PC-9 (cell line): ENCODE measurements at regions not wholly inside any gene's neighbourhood (a gene's known extent, or its start where the extent isn't known, plus 50 kb on each side); places are given as distances from the start of the nearest gene placed in this dataset.

ENCODE experiments used
- BruUV-seq: library from RNA; stranded (reverse); fragments of 400-500 nt; replicated peaks from 2 replicates; lab custom pipeline; 2021; lab: Mats Ljungman, UMichigan
- CTCF ChIA-PET: fragments of 300-600 bp; sonication (Branson Sonifier 250); formaldehyde crosslinking; loops from one replicate; lab custom pipeline; 2022; ENCODE audit warnings: antibody characterized with exemption; lab: Charles Lee
- POLR2A ChIA-PET: fragments of 300-600 bp; sonication (Branson Sonifier 250); formaldehyde crosslinking; loops from one replicate; lab custom pipeline; 2022; ENCODE audit warnings: antibody characterized with exemption; ENCODE audit not compliant: unreplicated experiment; lab: Charles Lee
- DNase-seq, 2 experiments: peaks; one replicate each; pipeline versions ENCODE4 v3.0.0 to v3.0.0-alpha.2; 2015 to 2022; ENCODE audit warnings: mixed read lengths in 1 of 2
- H2AFZ ChIP-seq: fragments of 200-600 bp; sonication (generic); 2 replicates; pipeline ENCODE4 v1.8.1; 2017; ENCODE audit warnings: antibody characterized with exemption
- H3F3A ChIP-seq: fragments of 200-600 bp; sonication (generic); 2 replicates; pipeline ENCODE4 v1.8.1; 2017; ENCODE audit warnings: antibody characterized with exemption, mild to moderate bottlenecking, low read depth; ENCODE audit not compliant: insufficient read depth
- H3K27ac ChIP-seq: fragments of 200-600 bp; sonication (generic); 2 replicates; pipeline ENCODE4 v1.6.1; 2016; ENCODE audit warnings: mixed run types
- H3K27me3 ChIP-seq: fragments of 200-600 bp; sonication (generic); 2 replicates; pipeline ENCODE4 v1.6.1; 2016; ENCODE audit warnings: low read depth, mixed run types; ENCODE audit not compliant: insufficient read depth
- H3K36me3 ChIP-seq: fragments of 200-600 bp; sonication (generic); 2 replicates; pipeline ENCODE4 v1.6.1; 2016; ENCODE audit warnings: low read depth, mixed run types
- H3K4me1 ChIP-seq: fragments of 200-600 bp; sonication (generic); replicated peaks from 2 replicates; pipeline ENCODE4 v1.6.1; 2016; ENCODE audit warnings: mixed run types; ENCODE audit not compliant: insufficient read depth
- H3K4me2 ChIP-seq: fragments of 200-600 bp; sonication (generic); 2 replicates; pipeline ENCODE4 v1.6.1; 2017; ENCODE audit warnings: mixed run types
- H3K4me3 ChIP-seq: fragments of 200-600 bp; sonication (generic); 2 replicates; pipeline ENCODE4 v1.6.1; 2016; ENCODE audit warnings: mixed run types
- H3K79me2 ChIP-seq: fragments of 200-600 bp; sonication (generic); 2 replicates; pipeline ENCODE4 v1.6.1; 2017; ENCODE audit warnings: low read depth, mixed run types
- H3K9me2 ChIP-seq: fragments of 200-600 bp; sonication (generic); 2 replicates; pipeline ENCODE4 v1.8.1; 2017; ENCODE audit warnings: mild to moderate bottlenecking; ENCODE audit not compliant: insufficient read depth
- H3K9me3 ChIP-seq: fragments of 200-600 bp; sonication (generic); 2 replicates; pipeline ENCODE4 v1.8.1; 2016; ENCODE audit warnings: low read depth; ENCODE audit not compliant: insufficient read depth
- H4K20me1 ChIP-seq: fragments of 200-600 bp; sonication (generic); 2 replicates; pipeline ENCODE4 v1.8.1; 2017; ENCODE audit not compliant: insufficient read depth
- EZH2 ChIP-seq: fragments of 200-600 bp; sonication (generic); IDR thresholded peaks from 2 replicates; pipeline ENCODE4 v1.8.0; 2017; ENCODE audit warnings: antibody characterized with exemption, low read depth
- intact Hi-C: fragments of 100-400 bp; cut with micrococcal nuclease; formaldehyde crosslinking; loops from one replicate; pipeline ENCODE4 v1.10.0; 2022; ENCODE audit not compliant: unreplicated experiment
- TF ChIP-seq, protein P1 (sequence below): fragments of 200-600 bp; sonication (generic); conservative IDR thresholded peaks from 2 replicates; pipeline ENCODE4 v1.6.1; 2017; ENCODE audit warnings: mixed run types, antibody characterized with exemption, mild to moderate bottlenecking, moderate library complexity

DNA sequence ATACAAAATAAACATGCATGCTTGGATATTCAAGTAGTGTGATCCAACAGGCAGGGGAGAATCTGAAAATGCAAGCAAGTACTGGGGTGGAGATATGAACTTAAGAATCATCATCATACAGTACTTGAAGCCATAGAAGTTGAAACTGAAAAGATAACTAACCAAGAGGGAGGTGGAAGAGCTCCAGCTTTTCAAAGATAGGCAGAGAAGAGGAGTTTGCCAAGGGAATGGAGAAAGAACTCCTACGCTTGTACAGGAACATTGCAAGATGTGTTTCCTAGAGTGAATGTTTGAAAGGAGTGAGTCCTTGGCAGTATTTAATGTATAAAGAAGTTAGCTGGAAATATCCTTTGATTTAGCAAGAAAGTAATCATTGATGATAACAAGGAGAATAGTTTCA lies 106.2 kb upstream of the FRMPD4 start:
- ChIA-PET CTCF (no interaction called here), POLR2A (no interaction called here)
- no TSS peak for BruUV-seq
- H2AFZ ChIP-seq = no peak overlapping the region
- no peaks in the 10 kb centered on the region for H3K27me3 ChIP-seq
- no peaks in the 10 kb centered on the region for H3K9me2 ChIP-seq
- no peaks in the 10 kb centered on the region for H3K9me3 ChIP-seq
- no peaks in the 10 kb centered on the region for H4K20me1 ChIP-seq
- no peak overlapping the region for H3K27ac ChIP-seq
- H3K36me3 ChIP-seq = no peaks in the 10 kb centered on the region
- no peak for DNase-seq
- TF ChIP-seq, protein P1, sequence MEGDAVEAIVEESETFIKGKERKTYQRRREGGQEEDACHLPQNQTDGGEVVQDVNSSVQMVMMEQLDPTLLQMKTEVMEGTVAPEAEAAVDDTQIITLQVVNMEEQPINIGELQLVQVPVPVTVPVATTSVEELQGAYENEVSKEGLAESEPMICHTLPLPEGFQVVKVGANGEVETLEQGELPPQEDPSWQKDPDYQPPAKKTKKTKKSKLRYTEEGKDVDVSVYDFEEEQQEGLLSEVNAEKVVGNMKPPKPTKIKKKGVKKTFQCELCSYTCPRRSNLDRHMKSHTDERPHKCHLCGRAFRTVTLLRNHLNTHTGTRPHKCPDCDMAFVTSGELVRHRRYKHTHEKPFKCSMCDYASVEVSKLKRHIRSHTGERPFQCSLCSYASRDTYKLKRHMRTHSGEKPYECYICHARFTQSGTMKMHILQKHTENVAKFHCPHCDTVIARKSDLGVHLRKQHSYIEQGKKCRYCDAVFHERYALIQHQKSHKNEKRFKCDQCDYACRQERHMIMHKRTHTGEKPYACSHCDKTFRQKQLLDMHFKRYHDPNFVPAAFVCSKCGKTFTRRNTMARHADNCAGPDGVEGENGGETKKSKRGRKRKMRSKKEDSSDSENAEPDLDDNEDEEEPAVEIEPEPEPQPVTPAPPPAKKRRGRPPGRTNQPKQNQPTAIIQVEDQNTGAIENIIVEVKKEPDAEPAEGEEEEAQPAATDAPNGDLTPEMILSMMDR = no peak
- no peak for TF ChIP-seq EZH2
- no peak overlapping the region for H3K4me2 ChIP-seq
- no peaks in the 10 kb centered on the region for H3K79me2 ChIP-seq
- H3K4me1 ChIP-seq = no peaks in the 10 kb centered on the region
- intact Hi-C loops = no loop called here
- no peak overlapping the region for H3K4me3 ChIP-seq
- H3F3A ChIP-seq = no peaks in the 10 kb centered on the region

DNA sequence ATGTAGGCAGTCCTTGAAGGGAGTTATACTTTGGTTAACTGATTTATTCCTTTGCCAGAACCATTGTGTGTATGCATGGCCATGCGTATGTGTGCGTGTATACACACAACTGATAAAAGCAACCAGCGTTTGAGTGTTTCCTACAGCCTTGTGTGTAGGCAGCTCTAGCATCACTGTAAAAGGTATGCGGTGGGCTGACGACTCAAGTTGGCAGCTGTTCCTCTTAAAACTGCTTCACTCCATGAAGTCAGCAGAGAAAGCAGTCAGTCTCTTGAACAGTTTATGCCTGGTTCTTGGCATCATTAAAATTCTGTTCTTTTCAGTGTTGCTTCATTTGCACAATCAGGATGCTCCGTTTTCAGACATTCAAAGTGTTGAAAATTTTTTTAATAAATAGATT lies 103.5 kb upstream of the FRMPD4 start:
- intact Hi-C loops = no loop called here
- H3F3A ChIP-seq = no peaks in the 10 kb centered on the region
- H3K27ac ChIP-seq = no peak overlapping the region
- H3K4me2 ChIP-seq = no peak overlapping the region
- H3K27me3 ChIP-seq = no peaks in the 10 kb centered on the region
- ChIA-PET CTCF (no interaction called here), POLR2A (no interaction called here)
- TF ChIP-seq EZH2 = no peak
- TF ChIP-seq, protein P1 = no peak
- no peaks in the 10 kb centered on the region for H3K36me3 ChIP-seq
- BruUV-seq = no TSS peak
- no peaks in the 10 kb centered on the region for H3K4me1 ChIP-seq
- no peaks in the 10 kb centered on the region for H4K20me1 ChIP-seq
- no peaks in the 10 kb centered on the region for H3K9me2 ChIP-seq
- no peaks in the 10 kb centered on the region for H3K9me3 ChIP-seq
- no peak overlapping the region for H2AFZ ChIP-seq
- DNase-seq = no peak
- H3K79me2 ChIP-seq = no peaks in the 10 kb centered on the region
- no peak overlapping the region for H3K4me3 ChIP-seq

DNA sequence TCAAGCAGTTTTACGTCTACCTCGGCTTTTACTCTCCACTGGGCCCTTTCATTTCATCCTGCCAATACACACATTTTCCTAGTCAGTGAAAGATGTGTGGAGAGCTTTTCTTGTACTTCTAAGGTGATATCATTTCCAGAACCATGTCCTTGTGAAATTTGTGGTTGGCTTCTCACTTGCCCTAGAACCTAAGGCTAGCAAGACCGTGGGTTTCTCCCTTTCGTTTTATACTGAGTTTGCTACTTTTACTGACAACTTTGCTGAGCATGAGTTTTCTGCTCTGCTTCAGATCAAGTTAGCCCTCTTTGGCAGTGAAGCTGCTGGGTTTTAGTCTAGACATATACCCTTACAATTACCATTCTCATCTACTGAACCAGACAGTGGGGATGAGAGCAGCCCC lies 95.7 kb upstream of the FRMPD4 start:
- no peak for TF ChIP-seq EZH2
- TF ChIP-seq, protein P1 = no peak
- no peak overlapping the region for H2AFZ ChIP-seq
- H3K36me3 ChIP-seq = no peaks in the 10 kb centered on the region
- no peaks in the 10 kb centered on the region for H3F3A ChIP-seq
- H3K27me3 ChIP-seq = no peaks in the 10 kb centered on the region
- no peaks in the 10 kb centered on the region for H3K4me1 ChIP-seq
- CTCF ChIA-PET = no interaction called here
- no peaks in the 10 kb centered on the region for H4K20me1 ChIP-seq
- BruUV-seq = no TSS peak
- H3K9me2 ChIP-seq = no peaks in the 10 kb centered on the region
- H3K4me3 ChIP-seq = no peak overlapping the region
- no peaks in the 10 kb centered on the region for H3K79me2 ChIP-seq
- intact Hi-C loops = no loop called here
- H3K4me2 ChIP-seq = no peak overlapping the region
- DNase-seq = no peak
- POLR2A ChIA-PET = no interaction called here
- no peak overlapping the region for H3K27ac ChIP-seq
- H3K9me3 ChIP-seq = no peaks in the 10 kb centered on the region
